Subcutaneous abdominal adipose tissue (tissue), 5 donors: ENCODE measurements at regions not wholly inside any gene's neighbourhood (a gene's known extent, or its start where the extent isn't known, plus 50 kb on each side); places are given as distances from the start of the nearest gene placed in this dataset.

Source experiments
- H3K27ac ChIP-seq: one replicate; pipeline ENCODE4 v1.7.0; 2013; ENCODE audit warnings: low read depth, mild to moderate bottlenecking, inconsistent platforms, low read length, moderate library complexity
- H3K27me3 ChIP-seq, 5 donors: one replicate each; pipeline ENCODE4 v1.7.0; 2013; ENCODE audit warnings: low read length in 5 of 5, inconsistent platforms in 1 of 5; ENCODE audit not compliant: control insufficient read depth in 5 of 5, insufficient read depth in 4 of 5
- H3K36me3 ChIP-seq, 5 donors: one replicate each; pipeline ENCODE4 v1.7.0; 2013; ENCODE audit warnings: low read length in 5 of 5; ENCODE audit not compliant: control insufficient read depth in 5 of 5, insufficient read depth in 5 of 5
- H3K4me1 ChIP-seq, 5 donors: one replicate each; pipeline ENCODE4 v1.7.0; 2013; ENCODE audit warnings: low read length in 5 of 5, mild to moderate bottlenecking in 3 of 5, moderate library complexity in 1 of 5; ENCODE audit not compliant: control insufficient read depth in 5 of 5, insufficient read depth in 5 of 5
- H3K4me3 ChIP-seq, 5 donors: one replicate each; pipeline ENCODE4 v1.7.0; 2013; ENCODE audit warnings: low read length in 5 of 5, low read depth in 1 of 5
- H3K9ac ChIP-seq, 5 donors: one replicate each; pipeline ENCODE4 v1.7.0; 2013; ENCODE audit warnings: low read length in 5 of 5, mild to moderate bottlenecking in 4 of 5, moderate library complexity in 3 of 5
- H3K9me3 ChIP-seq, 5 donors: one replicate each; pipeline ENCODE4 v1.7.0; 2013; ENCODE audit warnings: low read length in 5 of 5; ENCODE audit not compliant: control insufficient read depth in 5 of 5
- donor health status: healthy.
- donor health status: healthy.
- donor health status: healthy.
- donor health status: healthy.
- donor health status: healthy.

DNA sequence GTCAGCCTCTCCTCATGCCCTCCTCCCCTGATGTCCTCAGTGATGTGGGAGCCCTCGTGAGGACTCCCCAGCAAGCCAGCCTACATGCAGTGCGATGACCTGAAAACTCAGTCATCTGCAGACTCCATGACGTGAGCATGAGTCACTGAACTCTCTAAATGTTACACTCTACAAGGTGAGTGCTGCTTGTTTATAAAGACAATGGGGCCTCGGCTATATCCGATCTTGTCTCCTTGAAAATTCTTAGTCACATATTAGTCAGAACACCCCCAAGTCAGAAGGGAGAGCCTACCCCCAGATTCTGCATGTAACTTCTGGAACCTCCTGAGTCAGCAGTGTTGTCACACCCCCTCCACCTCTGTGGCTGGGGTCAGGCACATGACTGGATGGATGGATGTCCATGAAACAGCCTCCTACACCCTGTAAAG is 673.8 kb downstream of the INHBA start:
- H3K27me3 ChIP-seq: no peaks in the 10 kb centered on the region
- H3K36me3 ChIP-seq: no peaks in the 10 kb centered on the region
- H3K4me3 ChIP-seq: no peak overlapping the region
- no peak overlapping the region for H3K27ac ChIP-seq
- H3K4me1 ChIP-seq: no peaks in the 10 kb centered on the region
- no peaks in the 10 kb centered on the region for H3K9me3 ChIP-seq
- no peak overlapping the region for H3K9ac ChIP-seq

DNA sequence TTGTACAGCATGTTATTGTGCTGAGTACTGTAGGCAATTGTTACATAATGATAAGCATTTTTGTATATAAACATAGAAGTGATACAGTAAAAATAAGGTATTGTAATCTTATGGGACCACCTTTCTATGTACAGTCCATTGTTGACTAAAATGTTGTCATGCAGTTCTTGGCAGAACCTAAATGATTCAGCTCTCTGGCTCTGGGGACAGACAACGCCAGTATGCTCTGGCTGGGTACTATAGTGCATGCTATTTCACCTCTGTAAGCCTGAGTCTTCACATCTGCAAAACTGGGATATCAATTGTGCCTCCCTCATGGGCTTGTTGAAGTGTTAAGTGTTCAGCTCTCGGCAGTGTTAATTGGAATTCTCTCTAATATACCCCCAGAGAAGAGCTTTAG is 674.3 kb downstream of the INHBA start:
- no peaks in the 10 kb centered on the region for H3K9me3 ChIP-seq
- H3K36me3 ChIP-seq: no peaks in the 10 kb centered on the region
- no peaks in the 10 kb centered on the region for H3K4me1 ChIP-seq
- no peak overlapping the region for H3K27ac ChIP-seq
- H3K4me3 ChIP-seq: no peak overlapping the region
- no peaks in the 10 kb centered on the region for H3K27me3 ChIP-seq
- H3K9ac ChIP-seq: no peak overlapping the region

GRCh38 chr7:41027428-41028115 is 675.3 kb downstream of the INHBA start:
- Histone ChIP-seq H3K4me3 (no peak overlapping the region), H3K27me3 (no peaks in the 10 kb centered on the region), H3K36me3 (no peaks in the 10 kb centered on the region), H3K27ac (no peak overlapping the region), H3K9me3 (no peaks in the 10 kb centered on the region), H3K9ac (no peak overlapping the region), H3K4me1 (no peaks in the 10 kb centered on the region)

- Histone ChIP-seq H3K27me3 (no peaks in the 10 kb centered on the region), H3K9me3 (no peaks in the 10 kb centered on the region), H3K4me3 (no peak overlapping the region), H3K36me3 (no peaks in the 10 kb centered on the region), H3K9ac (no peak overlapping the region), H3K27ac (no peak overlapping the region), H3K4me1 (no peaks in the 10 kb centered on the region)
Measured at GRCh38 chr7:41024126-41024525, 678.8 kb downstream of the INHBA start.

GRCh38 chr7:41020056-41020455 is 682.8 kb downstream of the INHBA start:
- Histone ChIP-seq H3K36me3 (no peaks in the 10 kb centered on the region), H3K27me3 (no peaks in the 10 kb centered on the region), H3K27ac (no peak overlapping the region), H3K9ac (no peak overlapping the region), H3K4me1 (no peaks in the 10 kb centered on the region), H3K4me3 (no peak overlapping the region), H3K9me3 (no peaks in the 10 kb centered on the region)

- no peak overlapping the region for H3K4me3 ChIP-seq
- H3K9ac ChIP-seq: no peak overlapping the region
- H3K27ac ChIP-seq: no peak overlapping the region
- no peaks in the 10 kb centered on the region for H3K36me3 ChIP-seq
- peaks cover 0 to 6% (median 5%) of the 10 kb centered on the region in 5 donors for H3K4me1 ChIP-seq
- no peaks in the 10 kb centered on the region for H3K9me3 ChIP-seq
- H3K27me3 ChIP-seq: no peaks in the 10 kb centered on the region
Measured at GRCh38 chr7:41013117-41013516, 689.8 kb downstream of the INHBA start.

DNA sequence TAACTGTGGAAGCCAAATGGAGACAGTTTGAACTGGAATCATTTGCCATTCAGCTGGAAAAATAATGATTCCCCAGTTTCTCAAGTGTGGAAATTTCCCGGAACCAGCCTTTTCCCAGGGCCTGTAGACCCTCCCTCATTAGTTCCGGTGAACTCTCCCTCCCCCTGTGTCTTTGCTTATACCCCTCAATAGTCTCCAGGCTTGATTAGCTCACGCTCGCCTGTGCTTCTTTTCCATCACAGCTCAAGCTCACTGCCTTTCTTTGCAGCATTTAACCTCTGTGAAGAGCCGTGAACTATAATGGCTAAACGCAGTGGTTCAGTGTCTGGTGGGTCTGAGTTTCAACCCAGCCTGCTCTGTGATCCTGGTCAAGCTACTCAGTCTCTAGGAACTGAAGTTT is 690.8 kb downstream of the INHBA start:
- H3K27me3 ChIP-seq: no peaks in the 10 kb centered on the region
- no peaks in the 10 kb centered on the region for H3K36me3 ChIP-seq
- H3K9ac ChIP-seq: no peak overlapping the region
- no peak overlapping the region for H3K27ac ChIP-seq
- H3K4me3 ChIP-seq: no peak overlapping the region
- H3K9me3 ChIP-seq: no peaks in the 10 kb centered on the region
- H3K4me1 ChIP-seq: peaks cover 0 to 11% (median 5%) of the 10 kb centered on the region in 5 donors

DNA sequence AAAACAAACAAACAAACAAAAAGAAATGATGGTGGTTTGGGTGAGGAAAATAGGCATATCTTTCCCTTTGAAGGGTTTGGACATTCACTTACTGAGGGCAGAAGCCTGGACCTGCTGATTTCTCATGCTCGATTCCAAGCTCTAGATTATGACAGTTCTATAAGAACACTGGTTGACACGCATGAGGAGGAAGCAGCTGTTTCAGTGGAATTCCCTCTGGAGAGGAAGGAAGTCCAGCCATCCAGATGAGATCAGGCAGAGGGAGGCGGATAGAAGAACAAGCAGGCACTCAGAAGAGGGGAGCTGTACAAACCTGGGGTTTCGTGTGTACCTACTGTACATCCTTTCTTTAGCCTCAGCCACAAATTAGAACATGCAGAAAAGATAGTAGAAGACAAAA is 691.9 kb downstream of the INHBA start:
- Histone ChIP-seq H3K27me3 (no peaks in the 10 kb centered on the region), H3K36me3 (no peaks in the 10 kb centered on the region), H3K9me3 (no peaks in the 10 kb centered on the region), H3K4me3 (no peak overlapping the region), H3K9ac (no peak overlapping the region), H3K27ac (no peak overlapping the region), H3K4me1 (peaks cover 0 to 11% (median 8%) of the 10 kb centered on the region in 5 donors)

- Histone ChIP-seq H3K9ac (no peak overlapping the region), H3K9me3 (no peaks in the 10 kb centered on the region), H3K4me3 (no peak overlapping the region), H3K27me3 (no peaks in the 10 kb centered on the region), H3K36me3 (no peaks in the 10 kb centered on the region), H3K4me1 (peaks cover 0 to 13% (median 8%) of the 10 kb centered on the region in 5 donors), H3K27ac (no peak overlapping the region)
Measured at GRCh38 chr7:41010418-41010817, 692.5 kb downstream of the INHBA start.

DNA sequence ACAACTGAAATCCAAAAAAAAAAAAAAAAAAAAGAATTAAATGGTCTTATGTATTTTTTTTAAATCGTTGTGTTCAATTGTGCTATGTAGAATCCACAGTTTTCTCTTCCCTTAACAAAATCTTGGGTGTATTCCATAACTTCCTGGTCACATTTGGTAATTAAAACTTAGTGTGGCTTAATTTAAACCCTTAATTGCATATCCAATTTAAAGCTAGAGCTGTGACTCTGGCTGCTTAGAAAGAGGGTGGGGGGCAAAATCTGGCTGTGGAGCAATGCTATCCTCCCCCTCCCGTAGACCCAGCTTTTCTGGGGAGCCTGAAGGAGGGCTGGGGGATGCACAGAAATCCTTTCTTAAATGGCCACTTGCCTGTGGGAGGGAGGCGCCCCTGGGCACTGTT is 695.1 kb downstream of the INHBA start:
- Histone ChIP-seq H3K4me3 (no peak overlapping the region), H3K27me3 (no peaks in the 10 kb centered on the region), H3K9ac (no peak overlapping the region), H3K9me3 (no peaks in the 10 kb centered on the region), H3K36me3 (no peaks in the 10 kb centered on the region), H3K4me1 (peaks cover 0 to 16% (median 10%) of the 10 kb centered on the region in 5 donors), H3K27ac (no peak overlapping the region)
